ENCODE measurements at regions not wholly inside any gene's neighbourhood (a gene's known extent, or its start where the extent isn't known, plus 50 kb on each side); places are given as distances from the start of the nearest gene placed in this dataset.

- ChIA-PET CTCF (no interaction called here), POLR2A (no interaction called here)
- in situ Hi-C loops (cut with HindIII; ENCODE audit: low pct_unique_long_range_greater_than_20kb, low sequenced_read_pairs), result no loop called here
- Histone ChIP-seq H3K27ac (ENCODE audit: low read length) (peak overlapping the region; percentile 83), H3K9me3 (ENCODE audit: control insufficient read depth, insufficient read depth, low read depth, low read length) (peaks cover 6% of the 10 kb centered on the region; the same call in 1 of the 2 replicates), H3K4me3 (ENCODE audit: low read depth in 2 of 2, low read length in 2 of 2) (peak overlapping the region in 1 of 2 experiments; percentile 15; a peak in 2 of 4 replicates), H3K27me3 (ENCODE audit: control insufficient read depth, insufficient read depth, low read length) (no peaks in the 10 kb centered on the region), H3K36me3 (ENCODE audit: control insufficient read depth, insufficient read depth, low read length) (no peaks in the 10 kb centered on the region), H3K4me1 (ENCODE audit: control insufficient read depth, insufficient read depth, low read length) (peaks cover 19% of the 10 kb centered on the region)
- peak; percentile 90 for DNase-seq (ENCODE audit: low read depth, low spot score)
- peak; percentile 94 for ATAC-seq
- intact Hi-C loops (cut with micrococcal nuclease; ENCODE audit: unreplicated experiment), result no loop called here
- no TSS peak for BruUV-seq (replicated peaks)
- peak; percentile 58; the same call in 1 of the 2 replicates for TF ChIP-seq POLR2AphosphoS5 (IDR thresholded peaks at IDR 0.05; ENCODE audit: low read depth, low read length)
- TF ChIP-seq REST (IDR thresholded peaks at IDR 0.05; ENCODE audit: insufficient read depth in 1 of 2, low read depth in 2 of 2, low read length in 1 of 2), result no peak
- TF ChIP-seq CTCF (IDR thresholded peaks at IDR 0.05), result no peak
- no peak for TF ChIP-seq SIN3A (IDR thresholded peaks at IDR 0.05; ENCODE audit: borderline replicate concordance, insufficient read depth, low read depth, low read length)
- TF ChIP-seq TCF7L2 (IDR thresholded peaks at IDR 0.05; ENCODE audit: low read depth, low read length), result no peak
Measured at GRCh38 chr5:91794856-91795548, 411.9 kb upstream of the ARRDC3 start.

GRCh38 chr5:91794455-91794854 lies 411.3 kb upstream of the ARRDC3 start:
- DNase-seq (ENCODE audit: low read depth, low spot score) (no peak), ATAC-seq (0 out of 2 replicates have a peak, but pooled peaks have one; percentile 62)
- Histone ChIP-seq H3K27me3 (ENCODE audit: control insufficient read depth, insufficient read depth, low read length) (no peaks in the 10 kb centered on the region), H3K4me1 (ENCODE audit: control insufficient read depth, insufficient read depth, low read length) (peaks cover 19% of the 10 kb centered on the region), H3K9me3 (ENCODE audit: control insufficient read depth, insufficient read depth, low read depth, low read length) (peaks cover 6% of the 10 kb centered on the region; the same call in 1 of the 2 replicates), H3K36me3 (ENCODE audit: control insufficient read depth, insufficient read depth, low read length) (no peaks in the 10 kb centered on the region), H3K27ac (ENCODE audit: low read length) (peak overlapping the region; percentile 83), H3K4me3 (ENCODE audit: low read depth in 2 of 2, low read length in 2 of 2) (no peak overlapping the region)
- no TSS peak for BruUV-seq (replicated peaks)
- in situ Hi-C loops (cut with HindIII; ENCODE audit: low pct_unique_long_range_greater_than_20kb, low sequenced_read_pairs) (no loop called here), intact Hi-C loops (cut with micrococcal nuclease; ENCODE audit: unreplicated experiment) (no loop called here)
- ChIA-PET CTCF (no interaction called here), POLR2A (no interaction called here)
- TF ChIP-seq TCF7L2 (IDR thresholded peaks at IDR 0.05; ENCODE audit: low read depth, low read length) (peak; percentile 86), CTCF (IDR thresholded peaks at IDR 0.05) (no peak), SIN3A (IDR thresholded peaks at IDR 0.05; ENCODE audit: borderline replicate concordance, insufficient read depth, low read depth, low read length) (no peak)
